HG03280 (cell line): ENCODE measurements at regions not wholly inside any gene's neighbourhood (a gene's known extent, or its start where the extent isn't known, plus 50 kb on each side); places are given as distances from the start of the nearest gene placed in this dataset.
"Not testable (repeated sequence)": the region's sequence is repeated elsewhere in the genome, so short reads cannot be mapped to it uniquely, and the experiment has no call there.

Experiments used
- ATAC-seq: cut with Tn5 transposase; IDR thresholded peaks from one replicate; pipeline ENCODE4 v1.9.1; 2021; ENCODE audit warnings: mild to moderate bottlenecking, moderate library complexity; ENCODE audit not compliant: unreplicated experiment

GRCh38 chr10:84626397-84627087, 298.2 kb downstream of the CCSER2 start:
- no peak for ATAC-seq

- no peak for ATAC-seq
Observed at GRCh38 chr10:84632866-84633265, 304.5 kb downstream of the CCSER2 start.

- ATAC-seq = no peak
Observed at GRCh38 chr10:84634636-84635035, 306.2 kb downstream of the CCSER2 start.

- not testable (repeated sequence) for ATAC-seq
Observed at GRCh38 chr10:84650628-84651027, 322.2 kb downstream of the CCSER2 start.

GRCh38 chr10:84654671-84655070, 326.3 kb downstream of the CCSER2 start:
- no peak for ATAC-seq

- ATAC-seq = no peak
Observed at GRCh38 chr10:84659027-84659426, 330.6 kb downstream of the CCSER2 start.

- no peak for ATAC-seq
Observed at GRCh38 chr10:84659497-84660439, 331.4 kb downstream of the CCSER2 start.

- no peak for ATAC-seq
Observed at GRCh38 chr10:84660450-84661159, 332.2 kb downstream of the CCSER2 start.

- no peak for ATAC-seq
Observed at GRCh38 chr10:84665211-84665610, 336.8 kb downstream of the CCSER2 start.

GRCh38 chr10:84665883-84666463, 337.6 kb downstream of the CCSER2 start:
- peak; percentile 81 for ATAC-seq

- no peak for ATAC-seq
Observed at GRCh38 chr10:84668186-84668763, 339.9 kb downstream of the CCSER2 start.

GRCh38 chr10:84675060-84675459, 346.7 kb downstream of the CCSER2 start:
- ATAC-seq = no peak

- no peak for ATAC-seq
Observed at GRCh38 chr10:84676536-84676935, 348.1 kb downstream of the CCSER2 start.

- ATAC-seq = no peak
Observed at GRCh38 chr10:84681781-84682180, 353.4 kb downstream of the CCSER2 start.

- no peak for ATAC-seq
Observed at GRCh38 chr10:84683550-84683949, 355.2 kb downstream of the CCSER2 start.

- ATAC-seq = no peak
Observed at GRCh38 chr10:84683980-84684740, 355.8 kb downstream of the CCSER2 start.

GRCh38 chr10:84685047-84685660, 356.8 kb downstream of the CCSER2 start:
- no peak for ATAC-seq

GRCh38 chr10:84693006-84693405, 364.6 kb downstream of the CCSER2 start:
- ATAC-seq = no peak

- no peak for ATAC-seq
Observed at GRCh38 chr10:84695902-84696301, 367.5 kb downstream of the CCSER2 start.
